ENCODE measurements at regions not wholly inside any gene's neighbourhood (a gene's known extent, or its start where the extent isn't known, plus 50 kb on each side); places are given as distances from the start of the nearest gene placed in this dataset.

GRCh38 chr7:3187444-3188040, 113.5 kb upstream of the SDK1 start:
- no peaks in the 10 kb centered on the region for H3K36me3 Mint-ChIP-seq (ENCODE audit: low read depth)
- H3K4me1 Mint-ChIP-seq (ENCODE audit: low read depth), result no peaks in the 10 kb centered on the region
- no peaks in the 10 kb centered on the region for H3K9me3 Mint-ChIP-seq
- no peaks in the 10 kb centered on the region for H3K27me3 Mint-ChIP-seq (ENCODE audit: low read depth)
- H3K4me3 Mint-ChIP-seq, result no peak overlapping the region
- no peak overlapping the region for H3K27ac Mint-ChIP-seq

DNA sequence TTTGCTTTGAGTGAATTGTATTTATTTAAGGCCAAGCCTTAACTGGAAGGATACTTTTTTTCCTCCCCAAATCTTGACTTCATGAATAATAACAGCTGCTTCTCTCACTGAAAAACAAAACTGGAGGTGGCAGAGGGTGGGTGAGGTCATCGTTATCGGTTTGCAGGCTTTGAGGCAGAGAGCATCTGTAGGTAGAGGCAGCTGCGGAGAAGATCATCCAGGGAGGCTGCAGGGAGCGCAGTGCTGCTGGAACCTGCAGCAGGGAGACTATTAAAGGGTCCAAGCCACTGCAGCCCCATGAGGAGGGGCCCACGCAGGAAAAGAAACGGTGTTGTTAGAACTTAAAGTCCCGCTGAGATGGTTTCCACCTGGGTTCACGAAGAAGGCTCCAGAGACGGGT, 112.1 kb upstream of the SDK1 start:
- Mint-ChIP-seq H3K9me3 (no peaks in the 10 kb centered on the region), H3K4me1 (ENCODE audit: low read depth) (no peaks in the 10 kb centered on the region), H3K27me3 (ENCODE audit: low read depth) (no peaks in the 10 kb centered on the region), H3K4me3 (no peak overlapping the region), H3K27ac (no peak overlapping the region), H3K36me3 (ENCODE audit: low read depth) (no peaks in the 10 kb centered on the region)

- H3K27ac Mint-ChIP-seq, result no peak overlapping the region
- H3K4me3 Mint-ChIP-seq, result no peak overlapping the region
- no peaks in the 10 kb centered on the region for H3K36me3 Mint-ChIP-seq (ENCODE audit: low read depth)
- no peaks in the 10 kb centered on the region for H3K27me3 Mint-ChIP-seq (ENCODE audit: low read depth)
- H3K9me3 Mint-ChIP-seq, result no peaks in the 10 kb centered on the region
- H3K4me1 Mint-ChIP-seq (ENCODE audit: low read depth), result no peaks in the 10 kb centered on the region
These were observed 109.5 kb upstream of the SDK1 start for GRCh38 chr7:3191548-3191947.

DNA sequence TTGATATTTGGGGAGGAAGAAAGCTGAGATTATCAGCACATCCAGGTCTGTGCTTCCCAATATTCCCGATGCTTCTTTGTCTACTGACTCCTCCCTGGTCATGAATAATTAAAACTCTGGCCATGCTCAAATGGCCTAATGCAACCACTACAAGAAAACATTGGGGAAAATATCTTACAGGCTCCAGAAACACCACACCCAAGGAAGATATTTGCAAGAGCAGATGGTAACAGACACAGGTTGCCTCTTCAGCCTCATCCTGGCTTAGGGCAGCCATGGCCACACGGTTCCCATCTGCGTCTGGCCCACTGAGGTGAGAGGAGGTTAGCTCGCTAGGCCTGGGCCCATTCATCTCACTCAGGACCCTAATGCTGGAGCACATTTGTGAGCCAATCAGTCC, 108.4 kb upstream of the SDK1 start:
- H3K9me3 Mint-ChIP-seq, result no peaks in the 10 kb centered on the region
- H3K4me3 Mint-ChIP-seq, result no peak overlapping the region
- no peaks in the 10 kb centered on the region for H3K36me3 Mint-ChIP-seq (ENCODE audit: low read depth)
- peaks cover 4% of the 10 kb centered on the region for H3K27me3 Mint-ChIP-seq (ENCODE audit: low read depth)
- no peaks in the 10 kb centered on the region for H3K4me1 Mint-ChIP-seq (ENCODE audit: low read depth)
- H3K27ac Mint-ChIP-seq, result no peak overlapping the region

DNA sequence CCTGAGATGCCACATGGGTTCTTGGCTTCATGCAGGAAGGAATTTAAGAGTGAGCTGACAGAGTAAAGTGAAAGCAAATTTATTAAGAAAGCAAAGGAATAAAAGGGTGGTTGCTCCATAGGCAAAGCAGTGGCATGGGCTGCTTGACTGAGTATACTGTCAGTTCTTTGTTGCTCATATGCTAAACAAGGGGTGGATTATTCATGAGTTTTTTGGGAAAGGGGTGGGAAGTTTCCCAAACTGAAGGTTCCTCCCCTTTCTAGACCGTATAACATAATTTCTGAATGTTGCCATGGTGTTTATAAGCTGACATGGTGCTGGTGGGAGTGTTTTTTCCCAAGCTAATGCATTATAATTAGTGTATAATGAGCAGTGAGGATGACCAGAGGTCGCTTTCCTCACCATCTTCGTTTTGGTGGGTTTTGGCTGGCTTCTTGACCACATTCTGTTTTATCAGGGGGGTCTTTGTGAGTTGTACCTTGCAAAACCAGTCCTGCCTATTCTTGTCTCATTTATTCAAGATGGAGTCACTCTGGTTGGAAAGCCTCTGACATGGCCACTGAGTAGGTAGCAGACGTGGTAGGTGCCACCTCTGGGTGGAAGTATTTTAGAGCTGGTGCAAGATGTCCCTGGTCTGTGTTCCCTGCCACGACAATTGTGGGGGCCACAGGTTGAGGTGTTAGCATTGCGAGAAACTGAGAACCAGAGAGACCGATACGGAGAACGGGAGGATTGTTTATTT, 107.5 kb upstream of the SDK1 start:
- Mint-ChIP-seq H3K4me3 (no peak overlapping the region), H3K4me1 (ENCODE audit: low read depth) (no peaks in the 10 kb centered on the region), H3K36me3 (ENCODE audit: low read depth) (no peaks in the 10 kb centered on the region), H3K27ac (no peak overlapping the region), H3K9me3 (peaks cover 2% of the 10 kb centered on the region), H3K27me3 (ENCODE audit: low read depth) (peaks cover 4% of the 10 kb centered on the region)

DNA sequence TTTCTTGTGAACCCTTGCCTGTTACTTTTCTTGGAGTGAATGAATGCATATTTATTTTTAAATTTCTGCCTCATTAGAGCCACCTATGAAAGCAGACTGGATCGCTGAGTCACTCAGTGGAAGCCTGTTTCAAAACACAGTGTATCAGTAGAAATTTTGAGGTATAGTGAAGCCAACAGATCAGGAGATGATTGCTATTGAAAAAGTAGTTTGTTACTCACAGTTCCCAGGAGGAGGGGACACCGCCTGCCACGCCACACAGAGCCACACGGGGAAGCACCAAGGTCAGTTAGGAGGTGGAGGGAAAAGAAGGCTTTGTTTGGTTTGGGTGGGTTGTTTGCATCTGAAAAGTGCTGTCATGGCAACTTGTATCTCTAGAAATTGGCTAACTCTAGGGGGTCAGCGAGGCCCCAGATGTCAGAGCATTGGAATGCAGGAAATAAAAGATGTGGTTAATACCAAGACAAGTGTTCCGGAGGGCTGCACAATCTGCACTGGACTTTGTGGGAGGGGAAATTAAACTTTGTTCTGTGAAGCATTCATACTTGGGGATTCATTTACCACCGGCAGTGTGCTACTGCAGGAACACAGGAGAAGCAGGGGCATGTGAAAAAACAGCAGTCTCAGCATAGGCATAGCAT, 106.4 kb upstream of the SDK1 start:
- no peak overlapping the region for H3K27ac Mint-ChIP-seq
- H3K27me3 Mint-ChIP-seq (ENCODE audit: low read depth), result peaks cover 4% of the 10 kb centered on the region
- no peaks in the 10 kb centered on the region for H3K36me3 Mint-ChIP-seq (ENCODE audit: low read depth)
- peaks cover 6% of the 10 kb centered on the region for H3K9me3 Mint-ChIP-seq
- no peak overlapping the region for H3K4me3 Mint-ChIP-seq
- H3K4me1 Mint-ChIP-seq (ENCODE audit: low read depth), result no peaks in the 10 kb centered on the region

DNA sequence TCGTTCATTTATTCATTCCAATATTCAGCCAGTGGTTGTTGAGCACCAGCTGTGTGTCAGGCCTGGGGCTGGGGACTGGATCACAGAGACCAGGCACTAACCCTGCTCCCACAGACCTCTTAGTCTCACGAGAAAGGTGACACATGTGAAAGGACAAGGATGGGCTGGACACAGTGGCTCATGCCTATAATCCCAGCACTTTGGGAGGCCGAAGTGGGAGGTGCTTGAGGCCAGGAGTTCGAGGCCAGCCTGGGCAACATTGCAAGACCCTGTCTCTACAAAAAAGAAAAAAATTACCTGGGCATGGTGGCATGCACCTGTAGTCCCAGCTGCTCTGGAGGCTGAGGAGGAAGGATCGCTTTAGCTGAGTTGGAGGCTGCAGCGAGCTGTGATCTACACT, 105.9 kb upstream of the SDK1 start:
- no peak overlapping the region for H3K27ac Mint-ChIP-seq
- peaks cover 6% of the 10 kb centered on the region for H3K9me3 Mint-ChIP-seq
- no peak overlapping the region for H3K4me3 Mint-ChIP-seq
- no peaks in the 10 kb centered on the region for H3K4me1 Mint-ChIP-seq (ENCODE audit: low read depth)
- no peaks in the 10 kb centered on the region for H3K36me3 Mint-ChIP-seq (ENCODE audit: low read depth)
- peaks cover 4% of the 10 kb centered on the region for H3K27me3 Mint-ChIP-seq (ENCODE audit: low read depth)

GRCh38 chr7:3196629-3197400, 104.2 kb upstream of the SDK1 start:
- H3K9me3 Mint-ChIP-seq, result peaks cover 6% of the 10 kb centered on the region
- no peak overlapping the region for H3K27ac Mint-ChIP-seq
- H3K4me1 Mint-ChIP-seq (ENCODE audit: low read depth), result no peaks in the 10 kb centered on the region
- H3K36me3 Mint-ChIP-seq (ENCODE audit: low read depth), result no peaks in the 10 kb centered on the region
- H3K27me3 Mint-ChIP-seq (ENCODE audit: low read depth), result peaks cover 4% of the 10 kb centered on the region
- no peak overlapping the region for H3K4me3 Mint-ChIP-seq

DNA sequence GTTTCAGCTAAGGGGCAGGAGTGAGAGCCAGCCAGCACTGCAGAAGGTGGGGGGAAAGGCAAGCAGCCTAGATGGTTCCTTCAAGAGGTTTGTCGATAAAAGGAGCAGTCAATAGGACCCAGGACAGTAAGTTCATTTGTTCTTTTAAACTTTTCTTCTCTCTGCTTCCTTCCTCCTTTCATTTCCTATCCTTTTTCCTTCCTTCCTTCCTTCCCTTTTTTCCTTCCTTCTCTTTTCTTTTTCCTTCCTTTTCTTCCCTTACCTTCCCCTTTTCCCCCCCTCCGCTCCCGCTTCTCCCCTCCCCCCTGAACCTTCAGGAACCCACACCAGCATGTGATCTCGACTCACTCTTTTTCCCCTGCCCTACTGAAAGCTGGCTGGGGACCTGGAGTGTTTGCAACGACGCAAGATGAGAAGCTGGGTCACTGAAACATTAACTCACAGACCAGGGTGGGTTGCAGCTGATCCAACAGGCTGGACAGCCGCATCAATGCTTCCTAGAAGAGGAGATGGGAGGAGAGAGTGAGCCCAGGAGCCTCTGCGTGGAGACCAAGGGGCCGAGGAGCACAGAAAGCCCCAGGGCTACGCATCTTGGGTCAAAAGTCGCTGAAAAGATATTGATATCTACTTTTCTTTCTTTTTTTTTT, 103.4 kb upstream of the SDK1 start:
- H3K36me3 Mint-ChIP-seq (ENCODE audit: low read depth), result no peaks in the 10 kb centered on the region
- H3K27ac Mint-ChIP-seq, result no peak overlapping the region
- peaks cover 6% of the 10 kb centered on the region for H3K9me3 Mint-ChIP-seq
- H3K4me1 Mint-ChIP-seq (ENCODE audit: low read depth), result peaks cover 3% of the 10 kb centered on the region
- no peak overlapping the region for H3K4me3 Mint-ChIP-seq
- peaks cover 4% of the 10 kb centered on the region for H3K27me3 Mint-ChIP-seq (ENCODE audit: low read depth)

DNA sequence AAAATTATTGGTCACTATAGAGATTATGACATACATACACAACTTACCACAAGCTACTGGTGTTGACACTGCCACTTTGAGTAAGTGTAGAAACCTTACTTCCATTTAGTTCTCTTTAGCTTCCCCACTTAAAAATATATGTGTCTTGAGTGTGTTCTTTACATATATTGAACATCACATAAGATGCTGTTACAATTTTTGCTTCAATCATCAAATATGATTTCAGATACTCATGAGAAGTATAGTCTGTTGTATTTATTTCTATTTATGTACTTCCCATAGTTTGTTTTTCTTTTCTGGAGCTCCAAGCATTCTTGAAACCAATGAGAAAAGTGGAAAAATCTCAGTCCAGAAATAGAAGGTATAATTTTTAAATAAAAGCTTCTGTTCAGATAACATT, 102.7 kb upstream of the SDK1 start:
- H3K36me3 Mint-ChIP-seq (ENCODE audit: low read depth), result no peaks in the 10 kb centered on the region
- no peak overlapping the region for H3K27ac Mint-ChIP-seq
- no peak overlapping the region for H3K4me3 Mint-ChIP-seq
- peaks cover 3% of the 10 kb centered on the region for H3K4me1 Mint-ChIP-seq (ENCODE audit: low read depth)
- peaks cover 6% of the 10 kb centered on the region for H3K9me3 Mint-ChIP-seq
- peaks cover 4% of the 10 kb centered on the region for H3K27me3 Mint-ChIP-seq (ENCODE audit: low read depth)

DNA sequence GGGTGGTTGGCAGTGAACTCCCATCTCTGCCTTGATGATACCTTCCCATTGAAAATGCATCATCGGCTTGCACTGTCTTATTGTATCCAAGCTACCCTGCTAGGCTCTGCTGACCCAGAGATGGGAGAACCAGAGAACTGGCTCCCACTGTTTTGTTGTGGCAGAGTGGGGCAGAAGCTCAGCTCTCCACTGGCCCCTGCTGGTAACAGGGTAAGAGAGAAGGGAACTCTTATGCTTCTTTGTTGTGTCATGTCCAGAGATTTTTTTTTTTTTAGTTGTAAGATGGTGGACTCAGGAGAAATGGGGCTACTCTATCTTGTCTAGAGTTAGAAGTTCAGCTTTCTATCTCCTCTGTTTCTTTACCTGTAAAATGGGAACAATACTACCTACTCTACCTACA, 100.5 kb upstream of the SDK1 start:
- Mint-ChIP-seq H3K36me3 (ENCODE audit: low read depth) (no peaks in the 10 kb centered on the region), H3K27ac (no peak overlapping the region), H3K4me3 (no peak overlapping the region), H3K4me1 (ENCODE audit: low read depth) (peaks cover 3% of the 10 kb centered on the region), H3K9me3 (peaks cover 6% of the 10 kb centered on the region), H3K27me3 (ENCODE audit: low read depth) (peaks cover 4% of the 10 kb centered on the region)

- no peak overlapping the region for H3K4me3 Mint-ChIP-seq
- peaks cover 3% of the 10 kb centered on the region for H3K4me1 Mint-ChIP-seq (ENCODE audit: low read depth)
- H3K27me3 Mint-ChIP-seq (ENCODE audit: low read depth), result peaks cover 4% of the 10 kb centered on the region
- H3K9me3 Mint-ChIP-seq, result peaks cover 6% of the 10 kb centered on the region
- H3K27ac Mint-ChIP-seq, result no peak overlapping the region
- H3K36me3 Mint-ChIP-seq (ENCODE audit: low read depth), result no peaks in the 10 kb centered on the region
These were observed 99.7 kb upstream of the SDK1 start for GRCh38 chr7:3201306-3201705.

GRCh38 chr7:3201937-3202710, 98.9 kb upstream of the SDK1 start:
- peaks cover 3% of the 10 kb centered on the region for H3K27me3 Mint-ChIP-seq (ENCODE audit: low read depth)
- H3K9me3 Mint-ChIP-seq, result peaks cover 6% of the 10 kb centered on the region
- H3K36me3 Mint-ChIP-seq (ENCODE audit: low read depth), result no peaks in the 10 kb centered on the region
- H3K27ac Mint-ChIP-seq, result no peak overlapping the region
- peaks cover 3% of the 10 kb centered on the region for H3K4me1 Mint-ChIP-seq (ENCODE audit: low read depth)
- H3K4me3 Mint-ChIP-seq, result no peak overlapping the region

GRCh38 chr7:3204526-3204925, 96.5 kb upstream of the SDK1 start:
- no peak overlapping the region for H3K27ac Mint-ChIP-seq
- peaks cover 3% of the 10 kb centered on the region for H3K4me1 Mint-ChIP-seq (ENCODE audit: low read depth)
- no peaks in the 10 kb centered on the region for H3K27me3 Mint-ChIP-seq (ENCODE audit: low read depth)
- no peaks in the 10 kb centered on the region for H3K9me3 Mint-ChIP-seq
- H3K4me3 Mint-ChIP-seq, result no peak overlapping the region
- H3K36me3 Mint-ChIP-seq (ENCODE audit: low read depth), result no peaks in the 10 kb centered on the region
